HL-60 (cell line): ENCODE measurements at regions not wholly inside any gene's neighbourhood (a gene's known extent, or its start where the extent isn't known, plus 50 kb on each side); places are given as distances from the start of the nearest gene placed in this dataset.

Experiments
- CTCF ChIP-seq: IDR thresholded peaks from one replicate; pipeline ENCODE4 v1.5.1; 2011; ENCODE audit warnings: low read length, control low read depth, inconsistent platforms; ENCODE audit not compliant: insufficient read depth
- POLR2AphosphoS5 ChIP-seq: IDR thresholded peaks from 2 replicates; pipeline ENCODE4 v1.6.1; 2012; ENCODE audit warnings: low read depth
- REST ChIP-seq: IDR thresholded peaks from 2 replicates; pipeline ENCODE4 v1.6.1; 2012; ENCODE audit warnings: low read depth; ENCODE audit not compliant: insufficient replicate concordance

GRCh38 chr21:18529254-18529653, 125.7 kb upstream of the TMPRSS15 start:
- TF ChIP-seq POLR2AphosphoS5 (no peak), CTCF (no peak), REST (no peak)
